ENCODE measurements at regions not wholly inside any gene's neighbourhood (a gene's known extent, or its start where the extent isn't known, plus 50 kb on each side); places are given as distances from the start of the nearest gene placed in this dataset.

DNA sequence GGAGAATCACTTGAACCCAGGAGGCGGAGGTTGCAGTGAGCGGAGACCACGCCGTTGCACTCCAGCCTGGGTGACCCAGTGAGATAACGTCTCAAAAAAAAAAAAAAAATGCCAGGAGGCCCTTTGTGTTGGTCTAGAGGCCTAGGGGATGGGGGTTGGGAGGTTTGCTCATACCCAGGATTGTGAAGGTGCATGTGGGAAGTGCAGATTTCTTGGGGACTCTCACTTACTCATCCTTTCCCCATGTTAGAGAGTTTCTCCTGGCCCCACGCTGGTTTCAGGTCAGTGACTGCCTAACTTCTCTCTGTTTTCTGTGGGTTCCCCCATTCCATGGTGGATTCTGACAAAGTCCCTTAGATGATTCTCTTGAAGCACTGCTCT lies 471.5 kb upstream of the CNTNAP2 start:
- H3K27me3 ChIP-seq (ENCODE audit: control insufficient read depth, low read length) = no peaks in the 10 kb centered on the region
- H3K4me3 ChIP-seq (ENCODE audit: low read length) = no peak overlapping the region
- no peaks in the 10 kb centered on the region for H3F3A ChIP-seq (ENCODE audit: control insufficient read depth, insufficient read depth)
- H3K4me1 ChIP-seq (ENCODE audit: control insufficient read depth, low read length) = no peaks in the 10 kb centered on the region
- no peaks in the 10 kb centered on the region; the same call in 1 of the 2 replicates for H3K9me3 ChIP-seq (ENCODE audit: control insufficient read depth, insufficient read depth, low read length)
- TF ChIP-seq EZH2phosphoT487 (IDR thresholded peaks at IDR 0.05; ENCODE audit: borderline replicate concordance, low read length) = no peak
- TF ChIP-seq, protein P1, sequence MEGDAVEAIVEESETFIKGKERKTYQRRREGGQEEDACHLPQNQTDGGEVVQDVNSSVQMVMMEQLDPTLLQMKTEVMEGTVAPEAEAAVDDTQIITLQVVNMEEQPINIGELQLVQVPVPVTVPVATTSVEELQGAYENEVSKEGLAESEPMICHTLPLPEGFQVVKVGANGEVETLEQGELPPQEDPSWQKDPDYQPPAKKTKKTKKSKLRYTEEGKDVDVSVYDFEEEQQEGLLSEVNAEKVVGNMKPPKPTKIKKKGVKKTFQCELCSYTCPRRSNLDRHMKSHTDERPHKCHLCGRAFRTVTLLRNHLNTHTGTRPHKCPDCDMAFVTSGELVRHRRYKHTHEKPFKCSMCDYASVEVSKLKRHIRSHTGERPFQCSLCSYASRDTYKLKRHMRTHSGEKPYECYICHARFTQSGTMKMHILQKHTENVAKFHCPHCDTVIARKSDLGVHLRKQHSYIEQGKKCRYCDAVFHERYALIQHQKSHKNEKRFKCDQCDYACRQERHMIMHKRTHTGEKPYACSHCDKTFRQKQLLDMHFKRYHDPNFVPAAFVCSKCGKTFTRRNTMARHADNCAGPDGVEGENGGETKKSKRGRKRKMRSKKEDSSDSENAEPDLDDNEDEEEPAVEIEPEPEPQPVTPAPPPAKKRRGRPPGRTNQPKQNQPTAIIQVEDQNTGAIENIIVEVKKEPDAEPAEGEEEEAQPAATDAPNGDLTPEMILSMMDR (IDR thresholded peaks at IDR 0.05; ENCODE audit: low read depth, low read length, poor library complexity, severe bottlenecking) = no peak
- H3K27ac ChIP-seq (ENCODE audit: low read depth, low read length) = no peak overlapping the region
- no peaks in the 10 kb centered on the region for H4K20me1 ChIP-seq (ENCODE audit: control insufficient read depth, insufficient read depth, low read depth, low read length)
- no peaks in the 10 kb centered on the region for H3K9me2 ChIP-seq (replicated peaks; ENCODE audit: control insufficient read depth, low read length)
- H3K4me2 ChIP-seq (ENCODE audit: low read length) = no peak overlapping the region
- H3K36me3 ChIP-seq (ENCODE audit: control insufficient read depth, low read length) = no peaks in the 10 kb centered on the region
- no peaks in the 10 kb centered on the region for H3K79me2 ChIP-seq (ENCODE audit: control insufficient read depth, low read length)

- no peak overlapping the region for H3K4me3 ChIP-seq (ENCODE audit: low read length)
- TF ChIP-seq EZH2phosphoT487 (IDR thresholded peaks at IDR 0.05; ENCODE audit: borderline replicate concordance, low read length) = no peak
- TF ChIP-seq, protein P1 (IDR thresholded peaks at IDR 0.05; ENCODE audit: low read depth, low read length, poor library complexity, severe bottlenecking) = no peak
These were observed 472.0 kb upstream of the CNTNAP2 start for GRCh38 chr7:145644426-145645134.

DNA sequence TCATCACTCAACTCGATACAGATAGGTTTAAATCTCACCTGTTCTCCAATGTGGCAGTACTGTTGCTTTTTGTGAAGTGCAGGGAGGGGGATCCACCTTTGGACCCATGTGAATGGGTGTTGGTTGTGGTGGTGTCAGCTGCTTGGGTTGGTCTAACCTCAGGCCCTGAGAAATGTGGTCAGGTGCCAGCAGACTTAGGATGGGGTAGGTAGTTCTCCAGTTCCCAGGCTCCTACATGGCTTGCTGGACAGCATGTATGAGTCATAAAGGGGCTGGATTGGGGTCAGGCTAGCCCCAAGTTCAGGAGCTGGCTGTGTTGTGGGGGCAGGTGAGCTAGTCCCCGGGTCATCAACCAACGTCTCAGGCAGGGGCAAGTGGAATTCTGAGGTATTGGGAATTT lies 472.6 kb upstream of the CNTNAP2 start:
- Histone ChIP-seq H3K9me2 (replicated peaks; ENCODE audit: control insufficient read depth, low read length) (no peaks in the 10 kb centered on the region), H3K27ac (ENCODE audit: low read depth, low read length) (no peak overlapping the region), H3K4me3 (ENCODE audit: low read length) (no peak overlapping the region), H4K20me1 (ENCODE audit: control insufficient read depth, insufficient read depth, low read depth, low read length) (no peaks in the 10 kb centered on the region), H3K4me2 (ENCODE audit: low read length) (no peak overlapping the region), H3K4me1 (ENCODE audit: control insufficient read depth, low read length) (no peaks in the 10 kb centered on the region), H3K79me2 (ENCODE audit: control insufficient read depth, low read length) (no peaks in the 10 kb centered on the region), H3K27me3 (ENCODE audit: control insufficient read depth, low read length) (no peaks in the 10 kb centered on the region), H3K9me3 (ENCODE audit: control insufficient read depth, insufficient read depth, low read length) (peaks cover 3% of the 10 kb centered on the region; the same call in 1 of the 2 replicates), H3F3A (ENCODE audit: control insufficient read depth, insufficient read depth) (no peaks in the 10 kb centered on the region), H3K36me3 (ENCODE audit: control insufficient read depth, low read length) (no peaks in the 10 kb centered on the region)
- TF ChIP-seq, protein P1 (IDR thresholded peaks at IDR 0.05; ENCODE audit: low read depth, low read length, poor library complexity, severe bottlenecking) = no peak
- TF ChIP-seq EZH2phosphoT487 (IDR thresholded peaks at IDR 0.05; ENCODE audit: borderline replicate concordance, low read length) = no peak

More at GRCh38 chr7:145644426-145645134, 472.0 kb upstream of the CNTNAP2 start:
- Histone ChIP-seq H3K4me1 (ENCODE audit: control insufficient read depth, low read length) (no peaks in the 10 kb centered on the region), H3K79me2 (ENCODE audit: control insufficient read depth, low read length) (no peaks in the 10 kb centered on the region), H3K4me2 (ENCODE audit: low read length) (no peak overlapping the region), H4K20me1 (ENCODE audit: control insufficient read depth, insufficient read depth, low read depth, low read length) (no peaks in the 10 kb centered on the region), H3K9me2 (replicated peaks; ENCODE audit: control insufficient read depth, low read length) (no peaks in the 10 kb centered on the region), H3K36me3 (ENCODE audit: control insufficient read depth, low read length) (no peaks in the 10 kb centered on the region), H3K9me3 (ENCODE audit: control insufficient read depth, insufficient read depth, low read length) (peaks cover 1% of the 10 kb centered on the region; the same call in 1 of the 2 replicates), H3F3A (ENCODE audit: control insufficient read depth, insufficient read depth) (no peaks in the 10 kb centered on the region), H3K27ac (ENCODE audit: low read depth, low read length) (no peak overlapping the region), H3K27me3 (ENCODE audit: control insufficient read depth, low read length) (no peaks in the 10 kb centered on the region)
